Ascending aorta (tissue), 2 donors: ENCODE measurements at regions not wholly inside any gene's neighbourhood (a gene's known extent, or its start where the extent isn't known, plus 50 kb on each side); places are given as distances from the start of the nearest gene placed in this dataset.

ENCODE experiments used
- DNase-seq, 2 donors: peaks; one replicate each; pipeline ENCODE4 v3.0.0-alpha.2; 2019; ENCODE audit warnings: low spot score in 2 of 2
- H3K27ac ChIP-seq, 2 donors: fragments of 200-600 bp; sonication (generic); one replicate each; pipeline ENCODE4 v1.5.1; 2016 to 2017; ENCODE audit warnings: mild to moderate bottlenecking in 1 of 2
- H3K27me3 ChIP-seq: fragments of 200-600 bp; sonication (generic); one replicate; pipeline ENCODE4 v1.5.1; 2017
- H3K36me3 ChIP-seq, 2 donors: fragments of 200-600 bp; sonication (generic); one replicate each; pipeline ENCODE4 v1.5.1; 2016
- H3K4me1 ChIP-seq, 2 donors: fragments of 200-600 bp; sonication (generic); one replicate each; pipeline ENCODE4 v1.5.1; 2016 to 2017; ENCODE audit warnings: mild to moderate bottlenecking in 1 of 2
- H3K4me3 ChIP-seq, 2 donors: fragments of 200-600 bp; sonication (generic); one replicate each; pipeline ENCODE4 v1.5.1; 2016 to 2017; ENCODE audit warnings: mild to moderate bottlenecking in 1 of 2
- H3K9me3 ChIP-seq, 2 donors: fragments of 200-600 bp; sonication (generic); one replicate each; pipeline ENCODE4 v1.5.1; 2016
- CTCF ChIP-seq, 3 experiments: fragments of 200-600 bp in 2 of 3; fragments of 450-650 bp in 1 of 3; sonication (generic) in 2 of 3; IDR thresholded peaks; one replicate each; pipeline ENCODE4 v1.5.1; 2016 to 2019; ENCODE audit warnings: antibody characterized with exemption in 3 of 3, mild to moderate bottlenecking in 1 of 3, moderate library complexity in 1 of 3
- intact Hi-C: fragments of 100-400 bp; cut with DNase I; formaldehyde crosslinking; loops from one replicate; pipeline ENCODE4 v1.15.1; 2023

DNA sequence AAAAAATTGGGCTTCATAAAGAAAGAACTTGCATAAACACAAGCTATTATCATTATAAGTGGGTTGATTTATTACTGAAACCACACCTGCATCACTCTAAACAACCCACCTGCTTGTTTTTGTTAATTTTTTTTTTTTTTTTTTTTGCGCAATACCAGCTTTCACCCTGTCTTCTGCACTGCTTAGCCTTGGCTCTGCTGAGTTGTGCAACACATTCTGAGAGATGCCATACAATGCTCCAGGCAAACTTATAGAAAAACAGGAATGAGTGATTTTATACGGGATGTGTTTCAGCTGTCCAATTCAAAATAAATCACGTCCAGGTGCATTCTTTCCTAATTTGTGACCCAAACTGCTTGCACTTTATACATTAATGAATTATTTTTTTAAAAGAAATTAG is 923.6 kb downstream of the GATA3 start:
- Histone ChIP-seq H3K4me1 (no peaks in the 10 kb centered on the region), H3K9me3 (no peaks in the 10 kb centered on the region), H3K27me3 (no peaks in the 10 kb centered on the region), H3K4me3 (no peak overlapping the region), H3K36me3 (no peaks in the 10 kb centered on the region), H3K27ac (no peak overlapping the region)
- DNase-seq: no peak
- no peak for TF ChIP-seq CTCF (IDR thresholded peaks at IDR 0.05)
- intact Hi-C loops: no loop called here

DNA sequence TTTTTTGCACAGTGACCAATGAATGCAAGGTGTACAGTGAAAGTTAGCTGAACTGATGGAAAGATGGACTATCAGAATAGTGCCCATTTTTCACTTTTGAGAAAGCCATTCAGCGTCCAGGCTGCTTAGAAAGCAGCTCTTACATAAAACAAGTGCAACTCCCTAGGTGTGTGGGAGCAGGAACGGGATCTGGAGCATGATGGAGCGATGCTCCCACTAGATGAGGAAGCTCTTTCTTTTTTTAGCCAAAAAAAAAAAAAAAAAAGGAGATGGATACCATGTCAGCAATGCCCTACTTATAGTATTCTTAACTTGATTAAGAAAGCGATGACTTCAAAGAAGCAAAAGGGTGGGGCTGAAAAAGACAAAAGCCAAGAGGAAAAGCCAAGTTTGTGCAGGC is 925.5 kb downstream of the GATA3 start:
- Histone ChIP-seq H3K27ac (no peak overlapping the region), H3K27me3 (no peaks in the 10 kb centered on the region), H3K4me3 (no peak overlapping the region), H3K36me3 (no peaks in the 10 kb centered on the region), H3K4me1 (no peaks in the 10 kb centered on the region), H3K9me3 (no peaks in the 10 kb centered on the region)
- intact Hi-C loops: no loop called here
- no peak for TF ChIP-seq CTCF (IDR thresholded peaks at IDR 0.05)
- DNase-seq: no peak

GRCh38 chr10:8981277-8981676 is 926.8 kb downstream of the GATA3 start:
- DNase-seq: no peak
- H3K36me3 ChIP-seq: no peaks in the 10 kb centered on the region
- no peaks in the 10 kb centered on the region for H3K4me1 ChIP-seq
- intact Hi-C loops: no loop called here
- no peak overlapping the region for H3K27ac ChIP-seq
- H3K9me3 ChIP-seq: no peaks in the 10 kb centered on the region
- no peak for TF ChIP-seq CTCF (IDR thresholded peaks at IDR 0.05)
- no peak overlapping the region for H3K4me3 ChIP-seq
- no peaks in the 10 kb centered on the region for H3K27me3 ChIP-seq

DNA sequence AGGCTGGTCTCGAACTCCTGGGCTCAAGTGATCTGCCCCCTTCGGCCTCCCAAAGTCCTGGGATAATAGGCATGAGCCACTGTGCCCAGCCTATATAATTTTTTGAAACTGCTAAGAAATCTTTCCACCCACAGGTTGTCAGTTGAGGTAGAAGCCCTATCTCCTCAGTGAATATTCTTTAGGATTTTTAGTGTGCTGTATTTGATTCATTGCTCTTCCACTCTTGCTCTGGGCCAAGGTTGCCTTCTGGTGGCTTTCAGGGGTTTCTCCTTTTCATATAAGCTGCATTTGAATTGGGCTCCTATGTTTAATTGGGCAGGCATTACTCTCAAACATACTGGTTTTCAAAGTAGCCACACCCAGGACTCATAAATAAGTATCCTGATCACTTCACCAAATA is 931.2 kb downstream of the GATA3 start:
- intact Hi-C loops: no loop called here
- H3K9me3 ChIP-seq: no peaks in the 10 kb centered on the region
- TF ChIP-seq CTCF (IDR thresholded peaks at IDR 0.05): no peak
- no peaks in the 10 kb centered on the region for H3K36me3 ChIP-seq
- no peaks in the 10 kb centered on the region for H3K4me1 ChIP-seq
- H3K4me3 ChIP-seq: no peak overlapping the region
- no peaks in the 10 kb centered on the region for H3K27me3 ChIP-seq
- no peak overlapping the region for H3K27ac ChIP-seq
- no peak for DNase-seq

DNA sequence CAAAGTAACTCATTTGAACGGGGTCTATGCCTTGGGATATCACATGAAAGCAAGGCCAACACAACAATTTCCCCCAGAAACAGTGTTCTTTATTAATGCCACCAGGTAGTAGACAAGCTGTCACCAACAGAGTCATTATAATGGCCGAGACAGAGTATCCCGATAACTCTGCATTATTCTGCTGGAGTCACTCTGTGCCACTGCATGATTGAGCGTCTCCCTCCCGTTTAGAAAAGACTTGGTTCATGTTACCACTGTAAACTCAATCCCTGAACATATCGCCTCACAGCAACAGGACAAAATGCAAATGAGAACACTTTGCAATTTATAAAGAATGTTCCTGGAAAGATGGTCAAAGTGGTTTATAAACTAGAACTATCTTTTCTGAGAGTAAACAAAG is 932.5 kb downstream of the GATA3 start:
- Histone ChIP-seq H3K4me3 (no peak overlapping the region), H3K36me3 (no peaks in the 10 kb centered on the region), H3K27ac (no peak overlapping the region), H3K27me3 (no peaks in the 10 kb centered on the region), H3K4me1 (no peaks in the 10 kb centered on the region), H3K9me3 (no peaks in the 10 kb centered on the region)
- intact Hi-C loops: no loop called here
- TF ChIP-seq CTCF (IDR thresholded peaks at IDR 0.05): no peak
- DNase-seq: no peak

- no peaks in the 10 kb centered on the region for H3K4me1 ChIP-seq
- no peaks in the 10 kb centered on the region for H3K9me3 ChIP-seq
- no peak overlapping the region for H3K4me3 ChIP-seq
- H3K27ac ChIP-seq: no peak overlapping the region
- intact Hi-C loops: no loop called here
- DNase-seq: no peak
- no peak for TF ChIP-seq CTCF (IDR thresholded peaks at IDR 0.05)
- H3K36me3 ChIP-seq: no peaks in the 10 kb centered on the region
- no peaks in the 10 kb centered on the region for H3K27me3 ChIP-seq
Measured at GRCh38 chr10:8987712-8988111, 933.2 kb downstream of the GATA3 start.
